Breast epithelium (tissue), 3 donors: ENCODE measurements at regions not wholly inside any gene's neighbourhood (a gene's known extent, or its start where the extent isn't known, plus 50 kb on each side); places are given as distances from the start of the nearest gene placed in this dataset.

Source experiments
- POLR2A ChIP-seq: fragments of 450-650 bp; IDR thresholded peaks from one replicate; pipeline ENCODE4 v1.6.1; 2016; ENCODE audit warnings: antibody characterized with exemption, mild to moderate bottlenecking, moderate library complexity
- TF ChIP-seq, protein P1 (sequence below), 3 donors: fragments of 450-650 bp; IDR thresholded peaks; one replicate each; pipeline ENCODE4 v1.5.1; 2016 to 2017; ENCODE audit warnings: antibody characterized with exemption in 3 of 3, mild to moderate bottlenecking in 3 of 3, moderate library complexity in 3 of 3

DNA sequence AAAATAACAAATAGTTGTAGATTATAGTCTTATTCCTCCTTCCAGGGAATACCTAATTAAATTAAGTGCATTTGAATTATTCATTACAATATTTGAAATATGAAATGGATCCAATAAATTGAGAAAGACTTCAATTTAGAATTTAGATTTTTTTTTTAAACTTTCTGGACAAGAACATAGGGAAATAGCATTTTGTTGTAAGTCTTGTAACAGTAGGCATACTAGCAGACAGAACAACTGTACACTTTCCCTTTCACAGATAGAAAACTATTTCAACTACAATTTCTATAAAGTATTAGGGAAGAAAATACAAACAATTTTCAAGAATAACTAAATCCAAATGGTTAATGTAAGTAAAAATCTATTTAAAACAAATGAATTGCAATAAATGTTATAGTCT is 577.5 kb downstream of the USP25 start:
- TF ChIP-seq, protein P1, sequence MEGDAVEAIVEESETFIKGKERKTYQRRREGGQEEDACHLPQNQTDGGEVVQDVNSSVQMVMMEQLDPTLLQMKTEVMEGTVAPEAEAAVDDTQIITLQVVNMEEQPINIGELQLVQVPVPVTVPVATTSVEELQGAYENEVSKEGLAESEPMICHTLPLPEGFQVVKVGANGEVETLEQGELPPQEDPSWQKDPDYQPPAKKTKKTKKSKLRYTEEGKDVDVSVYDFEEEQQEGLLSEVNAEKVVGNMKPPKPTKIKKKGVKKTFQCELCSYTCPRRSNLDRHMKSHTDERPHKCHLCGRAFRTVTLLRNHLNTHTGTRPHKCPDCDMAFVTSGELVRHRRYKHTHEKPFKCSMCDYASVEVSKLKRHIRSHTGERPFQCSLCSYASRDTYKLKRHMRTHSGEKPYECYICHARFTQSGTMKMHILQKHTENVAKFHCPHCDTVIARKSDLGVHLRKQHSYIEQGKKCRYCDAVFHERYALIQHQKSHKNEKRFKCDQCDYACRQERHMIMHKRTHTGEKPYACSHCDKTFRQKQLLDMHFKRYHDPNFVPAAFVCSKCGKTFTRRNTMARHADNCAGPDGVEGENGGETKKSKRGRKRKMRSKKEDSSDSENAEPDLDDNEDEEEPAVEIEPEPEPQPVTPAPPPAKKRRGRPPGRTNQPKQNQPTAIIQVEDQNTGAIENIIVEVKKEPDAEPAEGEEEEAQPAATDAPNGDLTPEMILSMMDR (IDR thresholded peaks at IDR 0.05), result no peak
- TF ChIP-seq POLR2A, result no peak
